ENCODE measurements at regions not wholly inside any gene's neighbourhood (a gene's known extent, or its start where the extent isn't known, plus 50 kb on each side); places are given as distances from the start of the nearest gene placed in this dataset.

DNA sequence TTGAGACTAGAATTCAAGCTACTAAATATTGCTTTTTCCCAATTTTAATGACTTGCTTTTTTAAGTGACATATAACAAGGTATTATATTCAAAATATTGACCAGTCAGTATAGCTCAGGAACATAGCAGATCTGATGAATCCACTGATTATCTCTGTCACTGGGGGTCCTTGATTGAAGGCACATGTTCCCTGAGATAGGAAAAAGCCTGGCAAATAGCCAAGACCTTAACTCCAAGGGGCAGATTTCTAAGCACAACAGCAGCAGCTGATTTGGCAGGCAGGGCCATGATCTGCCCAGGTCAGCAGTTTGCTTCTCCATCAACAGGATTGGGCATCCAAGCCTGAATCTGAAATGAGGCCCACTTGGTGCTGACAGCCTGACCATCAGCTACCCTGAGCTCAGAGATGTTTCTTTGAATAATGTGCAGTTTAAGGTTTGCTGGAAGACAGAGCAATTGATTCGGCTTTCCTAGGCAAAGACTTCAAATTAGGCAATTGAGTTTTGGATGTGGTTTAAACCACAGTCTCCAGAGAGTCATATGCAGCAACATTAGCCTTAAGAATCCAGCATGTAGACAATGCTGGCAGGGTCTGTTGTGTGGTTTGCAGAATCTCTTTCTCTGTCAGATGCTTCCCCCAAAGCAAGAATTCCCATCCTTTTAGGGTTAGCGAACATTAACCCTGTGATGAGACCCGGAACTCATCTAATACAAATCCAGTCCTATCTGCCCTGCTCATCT is 352.6 kb downstream of the ADRA2A start:
- TF ChIP-seq, protein P1, sequence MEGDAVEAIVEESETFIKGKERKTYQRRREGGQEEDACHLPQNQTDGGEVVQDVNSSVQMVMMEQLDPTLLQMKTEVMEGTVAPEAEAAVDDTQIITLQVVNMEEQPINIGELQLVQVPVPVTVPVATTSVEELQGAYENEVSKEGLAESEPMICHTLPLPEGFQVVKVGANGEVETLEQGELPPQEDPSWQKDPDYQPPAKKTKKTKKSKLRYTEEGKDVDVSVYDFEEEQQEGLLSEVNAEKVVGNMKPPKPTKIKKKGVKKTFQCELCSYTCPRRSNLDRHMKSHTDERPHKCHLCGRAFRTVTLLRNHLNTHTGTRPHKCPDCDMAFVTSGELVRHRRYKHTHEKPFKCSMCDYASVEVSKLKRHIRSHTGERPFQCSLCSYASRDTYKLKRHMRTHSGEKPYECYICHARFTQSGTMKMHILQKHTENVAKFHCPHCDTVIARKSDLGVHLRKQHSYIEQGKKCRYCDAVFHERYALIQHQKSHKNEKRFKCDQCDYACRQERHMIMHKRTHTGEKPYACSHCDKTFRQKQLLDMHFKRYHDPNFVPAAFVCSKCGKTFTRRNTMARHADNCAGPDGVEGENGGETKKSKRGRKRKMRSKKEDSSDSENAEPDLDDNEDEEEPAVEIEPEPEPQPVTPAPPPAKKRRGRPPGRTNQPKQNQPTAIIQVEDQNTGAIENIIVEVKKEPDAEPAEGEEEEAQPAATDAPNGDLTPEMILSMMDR (IDR thresholded peaks at IDR 0.05; ENCODE audit: poor library complexity, severe bottlenecking): no peak
- no peak for ATAC-seq (ENCODE audit: low read depth)
- Histone ChIP-seq H3K27me3 (ENCODE audit: insufficient read depth, poor library complexity, severe bottlenecking) (no peaks in the 10 kb centered on the region), H3K27ac (ENCODE audit: poor library complexity, severe bottlenecking) (no peak overlapping the region), H3K4me3 (ENCODE audit: severe bottlenecking) (no peak overlapping the region), H3K4me1 (ENCODE audit: insufficient read depth, poor library complexity, severe bottlenecking) (no peaks in the 10 kb centered on the region), H3K9me3 (ENCODE audit: severe bottlenecking) (no peaks in the 10 kb centered on the region), H3K36me3 (ENCODE audit: low read depth) (no peaks in the 10 kb centered on the region)
- no peak for DNase-seq (ENCODE audit: low spot score)

DNA sequence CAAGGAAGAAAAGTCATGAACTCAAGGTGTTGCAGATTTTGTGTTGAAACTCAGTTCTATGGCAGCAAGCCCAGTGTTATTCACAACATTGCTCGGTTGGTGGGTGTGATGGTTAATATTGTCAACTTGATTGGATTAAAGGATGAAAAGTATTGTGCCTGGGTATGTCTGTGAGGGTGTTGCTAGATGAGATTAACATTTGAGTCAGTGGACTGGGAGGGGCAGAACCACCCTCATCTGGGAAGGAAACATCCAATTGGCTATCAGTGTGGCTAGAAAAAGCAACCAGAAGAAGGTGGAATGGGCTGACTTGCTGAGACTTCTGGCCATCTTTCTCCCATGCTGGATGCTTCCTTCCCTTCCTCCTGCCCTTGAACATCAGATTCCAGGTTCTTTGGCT is 353.2 kb downstream of the ADRA2A start:
- no peaks in the 10 kb centered on the region for H3K9me3 ChIP-seq (ENCODE audit: severe bottlenecking)
- no peak for DNase-seq (ENCODE audit: low spot score)
- no peaks in the 10 kb centered on the region for H3K27me3 ChIP-seq (ENCODE audit: insufficient read depth, poor library complexity, severe bottlenecking)
- no peaks in the 10 kb centered on the region for H3K36me3 ChIP-seq (ENCODE audit: low read depth)
- no peak for ATAC-seq (ENCODE audit: low read depth)
- TF ChIP-seq, protein P1 (IDR thresholded peaks at IDR 0.05; ENCODE audit: poor library complexity, severe bottlenecking): no peak
- H3K4me3 ChIP-seq (ENCODE audit: severe bottlenecking): no peak overlapping the region
- no peak overlapping the region for H3K27ac ChIP-seq (ENCODE audit: poor library complexity, severe bottlenecking)
- no peaks in the 10 kb centered on the region for H3K4me1 ChIP-seq (ENCODE audit: insufficient read depth, poor library complexity, severe bottlenecking)

DNA sequence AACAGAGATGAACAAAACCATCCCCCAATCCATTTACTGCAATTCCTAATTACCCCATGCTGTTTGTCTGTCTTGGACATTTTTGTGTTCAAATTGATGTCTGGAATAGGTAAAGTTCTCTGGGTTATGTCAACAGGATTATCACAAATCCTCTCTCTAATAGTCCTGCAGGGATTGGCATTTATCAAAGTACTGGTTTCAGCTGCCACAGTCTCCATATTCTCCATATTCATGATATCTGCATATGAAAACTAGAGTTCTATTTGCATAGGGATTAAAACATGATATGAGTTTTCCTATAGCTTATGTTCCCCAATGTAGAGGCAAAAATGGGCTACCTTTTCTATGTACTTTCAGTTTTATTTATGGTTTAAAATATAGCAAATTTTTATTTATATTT is 355.8 kb downstream of the ADRA2A start:
- DNase-seq (ENCODE audit: low spot score) (no peak), ATAC-seq (ENCODE audit: low read depth) (no peak)
- Histone ChIP-seq H3K4me1 (ENCODE audit: insufficient read depth, poor library complexity, severe bottlenecking) (no peaks in the 10 kb centered on the region), H3K27me3 (ENCODE audit: insufficient read depth, poor library complexity, severe bottlenecking) (no peaks in the 10 kb centered on the region), H3K9me3 (ENCODE audit: severe bottlenecking) (no peaks in the 10 kb centered on the region), H3K27ac (ENCODE audit: poor library complexity, severe bottlenecking) (no peak overlapping the region), H3K4me3 (ENCODE audit: severe bottlenecking) (no peak overlapping the region), H3K36me3 (ENCODE audit: low read depth) (no peaks in the 10 kb centered on the region)
- TF ChIP-seq, protein P1 (IDR thresholded peaks at IDR 0.05; ENCODE audit: poor library complexity, severe bottlenecking): no peak

DNA sequence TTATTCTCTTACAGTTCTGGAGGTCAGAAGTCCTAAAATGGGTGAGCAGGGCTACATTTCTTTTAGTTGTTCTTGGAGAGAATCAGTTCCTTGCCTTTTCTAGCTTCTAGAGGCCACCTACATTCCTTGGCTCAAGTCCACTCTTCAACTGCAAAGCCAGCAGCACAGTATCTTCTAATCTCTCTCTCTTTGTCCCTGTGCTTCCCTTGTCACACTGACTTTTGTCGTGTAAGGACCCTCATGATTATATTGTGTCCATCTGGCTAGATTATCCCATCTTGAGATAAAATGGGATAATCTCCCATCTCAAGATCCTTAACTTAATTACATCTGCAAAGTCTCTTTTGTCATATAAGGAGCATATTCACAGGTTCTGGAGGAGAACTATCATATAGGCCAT is 359.0 kb downstream of the ADRA2A start:
- no peaks in the 10 kb centered on the region for H3K9me3 ChIP-seq (ENCODE audit: severe bottlenecking)
- no peak overlapping the region for H3K27ac ChIP-seq (ENCODE audit: poor library complexity, severe bottlenecking)
- no peak overlapping the region for H3K4me3 ChIP-seq (ENCODE audit: severe bottlenecking)
- H3K27me3 ChIP-seq (ENCODE audit: insufficient read depth, poor library complexity, severe bottlenecking): no peaks in the 10 kb centered on the region
- ATAC-seq (ENCODE audit: low read depth) (no peak), DNase-seq (ENCODE audit: low spot score) (no peak)
- H3K36me3 ChIP-seq (ENCODE audit: low read depth): no peaks in the 10 kb centered on the region
- TF ChIP-seq, protein P1 (IDR thresholded peaks at IDR 0.05; ENCODE audit: poor library complexity, severe bottlenecking): no peak
- no peaks in the 10 kb centered on the region for H3K4me1 ChIP-seq (ENCODE audit: insufficient read depth, poor library complexity, severe bottlenecking)

Measured in RWPE2 (cell line).